ENCODE measurements at regions not wholly inside any gene's neighbourhood (a gene's known extent, or its start where the extent isn't known, plus 50 kb on each side); places are given as distances from the start of the nearest gene placed in this dataset.

DNA sequence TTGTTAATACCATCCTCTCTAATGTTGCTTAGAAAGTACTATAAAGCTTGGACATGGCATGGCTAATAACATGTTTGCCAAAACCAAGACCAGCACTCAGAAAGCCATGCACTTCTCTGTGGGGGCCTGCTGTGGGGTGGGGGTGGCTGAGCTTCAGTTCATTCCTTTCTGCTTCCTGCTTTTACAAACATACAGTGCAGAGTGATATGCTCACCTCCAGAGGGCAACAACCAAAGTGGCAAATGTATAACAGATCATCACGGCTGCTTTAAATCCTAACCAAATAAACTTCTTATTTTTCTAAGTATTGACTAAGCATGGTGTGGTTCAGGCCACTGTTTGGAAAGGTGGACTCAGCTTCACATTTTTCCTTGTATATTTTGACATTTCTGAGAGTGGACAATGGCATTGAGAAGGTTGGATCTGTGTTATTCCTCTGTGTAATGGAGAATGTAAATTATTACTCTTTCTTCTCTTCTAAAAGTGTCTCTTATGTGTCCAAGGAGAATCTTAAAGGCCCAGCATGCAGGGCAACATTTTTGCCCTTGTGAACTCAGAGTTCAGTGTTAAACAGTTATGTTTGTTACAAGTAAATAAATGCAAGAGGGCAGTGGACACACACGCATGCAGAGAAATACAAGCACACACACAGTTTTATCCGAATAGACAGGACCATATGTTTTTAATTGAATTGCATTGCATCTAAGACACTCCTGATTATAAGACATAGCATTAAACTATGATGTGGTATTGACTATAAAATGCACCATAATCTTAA lies 186.1 kb downstream of the HERPUD2 start:
- no peak for DNase-seq (ENCODE audit: low spot score)
- no peak for FAIRE-seq

DNA sequence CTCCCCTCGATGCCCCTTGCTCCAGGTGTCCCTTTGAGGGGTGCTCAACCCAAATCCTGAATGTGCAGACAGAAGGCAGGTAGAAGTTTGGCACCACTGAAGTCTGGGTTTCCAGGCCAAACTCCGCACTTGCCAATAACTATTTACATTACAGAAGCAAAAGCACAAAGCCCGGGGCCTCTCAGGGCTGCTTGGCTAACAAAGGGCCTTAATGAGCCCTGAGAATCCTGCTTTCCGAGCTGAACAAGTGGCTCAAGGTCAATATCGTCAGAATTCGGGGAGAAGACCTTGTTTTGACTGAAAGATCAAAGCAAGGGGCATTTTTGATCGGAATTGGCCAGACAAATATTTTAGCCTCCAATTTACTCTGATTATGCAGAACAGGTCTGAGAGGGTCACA lies 189.9 kb downstream of the HERPUD2 start:
- no peak for FAIRE-seq
- DNase-seq (ENCODE audit: low spot score) = no peak

DNA sequence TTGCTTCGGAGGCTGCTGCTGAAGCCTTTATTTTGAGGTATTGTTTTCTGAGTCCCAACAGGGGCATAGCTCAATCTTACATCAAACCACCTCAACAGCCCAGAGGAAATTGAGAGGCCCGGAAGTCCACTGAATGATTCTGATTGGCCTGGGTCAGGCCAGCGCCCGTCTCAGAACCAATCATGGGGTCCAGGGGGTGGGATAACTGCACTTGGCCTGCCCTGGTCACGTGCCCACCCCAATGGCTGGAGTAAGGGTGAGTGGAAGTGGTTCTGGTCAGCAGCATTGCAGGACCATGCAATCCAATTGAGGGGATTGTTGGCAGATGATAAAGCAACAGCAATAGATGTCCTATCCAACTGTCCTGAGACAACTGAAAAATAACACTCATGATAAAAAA lies 190.6 kb downstream of the HERPUD2 start:
- DNase-seq (ENCODE audit: low spot score) (no peak), FAIRE-seq (no peak)

DNA sequence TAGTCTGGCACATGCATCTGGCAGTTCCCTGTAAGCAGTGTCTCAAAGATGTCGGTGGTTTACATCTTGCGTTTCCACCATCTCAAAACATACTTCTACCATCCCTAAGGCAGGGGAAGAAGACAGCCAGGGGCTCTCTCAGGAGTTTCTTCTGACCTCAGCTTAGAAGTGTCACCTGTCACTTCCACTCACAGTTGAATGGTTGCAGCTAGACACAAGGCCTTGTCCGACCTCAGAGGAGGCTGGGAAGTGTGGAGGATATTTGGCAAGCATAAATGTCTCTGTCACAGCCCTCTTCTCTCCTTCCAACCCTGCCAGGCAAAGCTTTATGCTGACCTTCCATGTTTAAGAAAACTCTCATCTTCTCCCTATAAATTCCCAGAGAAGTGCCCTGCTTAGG lies 193.3 kb downstream of the HERPUD2 start:
- DNase-seq (ENCODE audit: low spot score) (no peak), FAIRE-seq (no peak)

DNA sequence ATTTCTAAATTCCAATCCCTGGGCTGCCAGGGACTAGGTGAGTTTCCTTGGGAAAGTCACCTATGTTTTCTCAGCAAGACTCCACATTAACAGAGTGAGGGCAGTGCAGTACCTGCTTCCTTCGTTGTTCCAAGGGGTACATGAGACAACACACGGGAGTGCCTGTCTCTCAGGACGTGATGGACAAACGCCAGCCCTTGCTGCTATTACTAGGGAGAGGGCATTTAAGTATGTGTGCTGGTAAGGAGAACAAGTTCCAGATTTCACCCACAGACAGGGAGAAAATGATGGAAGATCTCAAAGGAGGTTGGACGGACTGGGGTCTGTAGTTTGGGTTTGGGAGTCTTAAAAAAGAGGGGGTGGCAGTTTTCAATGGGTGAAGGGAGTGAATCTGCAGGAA lies 195.7 kb downstream of the HERPUD2 start:
- no peak for FAIRE-seq

DNA sequence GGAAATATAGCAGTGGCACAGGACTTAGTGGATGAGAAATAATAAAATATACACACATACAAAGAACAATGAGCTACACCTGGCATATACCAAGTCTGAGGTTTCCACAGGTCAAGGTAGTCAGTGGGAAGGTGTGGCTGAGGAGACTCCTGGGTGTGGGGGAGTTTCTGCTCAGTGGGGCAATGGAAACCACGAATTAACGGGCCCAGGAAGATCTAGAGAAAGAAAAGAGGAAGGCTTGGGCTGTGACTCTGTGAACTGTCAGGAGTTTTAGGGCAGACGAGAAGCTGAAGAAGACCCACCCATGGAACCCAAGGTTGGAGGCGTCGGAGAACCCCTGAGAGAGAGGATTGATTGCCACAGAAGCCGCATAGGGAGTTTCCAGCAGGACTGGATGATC lies 196.5 kb downstream of the HERPUD2 start:
- DNase-seq (ENCODE audit: low spot score) (no peak), FAIRE-seq (no peak)

More for the DNA sequence above, 195.7 kb downstream of the HERPUD2 start:
- no peak for DNase-seq (ENCODE audit: low spot score)

DNA sequence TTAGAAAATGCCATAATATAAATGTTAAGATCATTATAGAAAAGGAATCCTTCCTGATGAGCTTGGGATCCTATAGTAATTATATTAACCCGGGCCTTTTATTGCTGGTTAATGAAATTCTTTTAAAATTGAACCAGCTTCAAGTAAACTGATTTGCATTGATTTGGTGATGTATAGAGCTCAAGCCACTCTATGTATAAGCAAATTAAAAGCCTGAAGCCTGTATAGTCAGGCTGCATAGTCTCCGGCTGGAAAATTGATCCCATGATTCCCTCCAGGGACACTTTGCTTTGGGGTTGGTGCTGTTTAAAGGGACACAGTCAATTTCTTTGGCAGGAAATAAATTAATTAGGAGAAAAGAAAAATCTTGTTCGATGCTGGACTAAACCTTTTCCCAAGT lies 199.1 kb downstream of the HERPUD2 start:
- DNase-seq (ENCODE audit: low spot score) = no peak
- no peak for FAIRE-seq

DNA sequence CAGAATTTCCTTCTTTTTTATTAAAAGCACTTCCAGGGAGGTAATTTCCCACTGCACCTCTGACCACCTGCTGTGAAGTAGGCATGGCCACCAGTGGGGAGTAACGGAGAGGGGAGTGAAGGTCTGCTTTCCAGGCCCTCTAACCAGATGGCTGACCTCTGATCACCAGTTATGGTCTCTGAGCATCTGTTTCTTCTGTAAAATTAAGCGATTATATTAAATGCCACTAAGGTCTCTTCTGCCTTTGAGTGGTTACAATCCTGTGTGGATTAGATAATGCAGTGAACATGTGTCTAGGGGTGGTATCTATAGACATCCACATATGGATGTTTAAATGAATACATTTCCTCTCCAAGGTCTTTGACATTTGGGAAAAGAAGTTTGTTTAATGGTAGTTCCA lies 199.6 kb downstream of the HERPUD2 start:
- FAIRE-seq (no peak), DNase-seq (ENCODE audit: low spot score) (no peak)

DNA sequence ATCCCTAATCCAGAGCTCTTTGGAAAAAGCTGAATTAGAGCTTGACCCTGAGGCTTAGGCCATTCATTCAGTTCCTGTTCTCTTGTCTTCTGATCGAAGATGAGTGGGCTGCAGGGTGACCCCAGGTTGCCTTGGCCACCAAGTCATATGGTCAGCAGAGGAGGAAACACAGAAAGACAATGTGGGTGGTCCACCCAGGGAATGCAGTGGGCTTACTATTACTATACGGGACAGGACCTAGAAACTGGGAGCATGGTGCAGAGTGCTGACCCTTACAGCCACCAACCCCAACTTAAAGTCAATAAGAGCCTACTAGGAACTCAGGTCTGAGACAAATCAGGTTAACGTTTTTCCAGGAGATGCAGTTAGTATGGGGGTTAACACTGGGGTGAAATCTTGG lies 200.5 kb downstream of the HERPUD2 start:
- DNase-seq (ENCODE audit: low spot score) (no peak), FAIRE-seq (no peak)

DNA sequence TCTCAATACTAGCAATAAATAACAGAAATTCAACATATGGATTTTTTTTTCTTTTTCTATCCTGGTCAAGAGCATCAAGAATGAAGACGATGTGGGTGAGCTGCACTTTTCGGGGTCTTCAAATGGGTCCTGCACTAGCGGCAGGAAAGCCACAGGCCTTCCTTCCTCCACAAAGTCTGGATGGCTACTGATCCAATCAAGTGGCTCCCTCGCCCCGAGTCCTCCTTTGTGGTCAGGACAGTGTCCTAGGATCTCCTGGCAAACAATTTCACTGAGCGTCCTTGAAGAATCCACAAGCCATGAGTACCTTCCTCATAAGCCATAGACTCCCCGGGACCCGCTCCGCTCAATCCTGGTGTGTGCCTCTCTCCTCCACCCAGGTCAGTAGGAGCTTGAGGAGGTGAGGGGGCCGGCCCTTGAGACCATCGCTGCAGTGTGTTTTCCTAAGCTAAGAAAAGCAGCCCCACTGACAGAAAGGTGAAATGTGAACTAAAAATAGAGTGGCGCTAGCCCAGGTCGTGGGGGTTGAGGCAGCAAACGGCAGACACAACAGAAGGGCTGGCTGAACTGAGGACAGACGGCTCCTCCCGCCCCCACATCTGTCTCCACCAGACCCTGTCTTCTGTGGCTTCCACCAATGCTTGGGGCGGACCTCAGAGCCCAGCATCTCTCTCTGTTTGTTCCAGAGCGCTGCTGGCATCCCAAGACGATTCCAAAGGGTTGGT lies 202.3 kb downstream of the HERPUD2 start:
- DNase-seq (ENCODE audit: low spot score) = no peak
- FAIRE-seq = no peak

DNA sequence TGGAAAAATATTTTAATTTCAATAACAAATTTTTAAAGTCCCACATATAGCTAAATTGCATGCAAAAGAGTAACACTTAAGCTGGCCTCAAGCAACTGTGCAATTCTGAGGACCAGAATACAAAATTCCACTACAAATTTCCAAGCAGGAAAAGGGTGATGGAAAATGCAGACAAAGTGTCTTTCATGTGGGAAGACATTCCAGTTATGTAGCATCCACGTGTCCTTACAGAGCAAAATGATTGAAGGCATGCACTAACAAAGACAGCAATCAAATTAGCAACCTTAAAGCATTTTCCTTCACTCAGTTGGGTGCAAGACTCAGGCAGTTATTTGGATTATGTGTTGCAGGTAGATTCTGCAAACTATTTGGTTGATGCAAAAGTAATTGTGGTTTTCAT lies 203.7 kb downstream of the HERPUD2 start:
- DNase-seq (ENCODE audit: low spot score) (no peak), FAIRE-seq (no peak)

DNA sequence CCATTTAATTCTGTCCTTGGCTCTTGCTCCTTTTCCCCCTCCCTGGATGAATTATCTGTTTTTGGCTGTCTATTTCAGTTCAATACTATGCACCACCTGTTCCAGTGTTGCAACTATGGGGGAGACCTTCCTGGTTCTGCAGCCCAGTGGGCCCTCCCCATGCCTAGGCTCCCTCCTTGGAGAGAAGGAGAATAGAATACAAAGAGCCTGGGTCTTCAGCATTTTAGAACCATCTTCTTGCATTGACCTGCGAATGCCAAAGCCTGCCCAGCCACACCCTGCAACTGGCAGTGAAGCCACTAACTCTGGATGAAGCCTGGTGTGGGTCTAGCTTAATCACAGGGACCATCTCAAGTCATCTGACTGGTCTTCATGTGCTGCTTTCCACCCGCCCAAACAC lies 207.1 kb downstream of the HERPUD2 start:
- FAIRE-seq (no peak), DNase-seq (ENCODE audit: low spot score) (no peak)

DNA sequence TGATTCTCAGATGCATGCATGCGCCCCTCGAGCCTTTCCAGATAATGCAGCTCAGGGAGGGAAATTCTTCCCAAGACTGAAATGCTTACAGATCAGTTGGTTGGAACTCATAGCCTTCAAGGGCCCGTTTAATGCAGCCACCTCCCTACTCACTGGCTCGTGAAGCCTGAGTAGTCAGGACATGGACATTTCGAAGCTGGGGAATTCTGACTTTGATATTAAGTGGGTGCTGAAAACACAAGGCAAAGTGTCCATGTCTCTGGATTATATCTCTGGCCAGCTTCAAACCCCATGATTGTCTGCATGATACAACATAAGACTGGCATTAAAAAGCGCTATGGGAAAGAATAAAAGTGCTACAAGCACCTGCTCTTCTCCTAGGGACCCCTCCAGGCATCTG lies 207.5 kb downstream of the HERPUD2 start:
- DNase-seq (ENCODE audit: low spot score) (no peak), FAIRE-seq (no peak)

DNA sequence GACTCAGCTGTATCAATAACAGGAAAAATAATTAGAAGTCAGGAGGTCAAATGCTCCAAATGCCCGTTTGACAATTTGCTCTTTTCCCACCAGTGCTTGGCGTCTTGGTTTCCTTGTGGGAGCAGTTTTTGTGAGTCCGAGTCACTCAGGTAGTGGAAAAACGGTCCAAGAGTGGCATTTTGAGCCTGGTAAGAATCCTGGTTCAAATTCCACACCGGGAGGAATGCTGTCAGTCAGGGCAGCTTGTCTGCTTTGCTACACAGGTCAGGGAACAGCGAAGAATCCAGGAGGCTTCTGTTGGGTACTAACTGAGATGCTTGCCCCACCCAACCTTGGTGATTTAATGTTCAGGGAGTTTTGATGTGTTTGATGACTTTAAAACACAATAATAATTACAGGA lies 209.5 kb downstream of the HERPUD2 start:
- no peak for DNase-seq (ENCODE audit: low spot score)
- no peak for FAIRE-seq

DNA sequence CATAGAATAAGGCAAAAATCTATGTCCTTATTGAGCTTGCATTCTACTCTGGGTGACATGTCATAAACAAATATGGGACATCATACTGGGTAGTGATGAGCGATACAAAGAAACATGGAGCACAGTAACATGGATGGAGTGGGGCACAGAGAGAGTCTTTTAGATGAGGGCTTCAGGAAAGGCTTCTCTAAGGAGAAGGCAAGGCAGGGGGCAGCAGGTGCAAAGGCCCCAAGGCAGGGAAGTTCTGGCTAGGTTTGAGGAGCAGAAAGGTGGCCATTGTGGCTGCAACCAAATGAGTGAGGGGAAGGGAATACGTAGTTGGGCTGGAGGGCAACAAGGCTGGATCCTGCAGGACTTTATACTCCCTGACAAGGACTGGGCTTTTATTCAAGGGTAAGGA lies 211.4 kb downstream of the HERPUD2 start:
- no peak for FAIRE-seq

DNA sequence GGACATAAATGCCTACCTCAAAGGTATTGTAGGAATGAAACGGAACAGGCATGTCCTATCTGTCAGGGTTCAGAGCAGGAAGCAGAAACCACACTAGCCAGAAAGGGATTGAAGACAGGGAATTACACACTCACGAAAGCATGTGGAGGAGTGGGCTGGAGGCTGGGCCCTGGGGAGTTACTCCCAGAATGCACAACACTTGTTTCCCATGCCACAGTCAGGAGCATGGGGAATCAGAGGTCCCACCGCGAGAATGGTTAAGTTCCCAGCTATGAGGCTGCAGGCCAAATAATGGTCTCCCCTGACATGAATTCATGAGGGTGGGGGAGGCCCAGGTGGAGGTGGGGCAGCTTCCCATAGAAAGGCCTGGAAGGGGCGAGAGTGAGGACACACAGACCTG lies 212.7 kb downstream of the HERPUD2 start:
- DNase-seq (ENCODE audit: low spot score) (no peak), FAIRE-seq (no peak)

More for the DNA sequence above, 211.4 kb downstream of the HERPUD2 start:
- DNase-seq (ENCODE audit: low spot score) = no peak

DNA sequence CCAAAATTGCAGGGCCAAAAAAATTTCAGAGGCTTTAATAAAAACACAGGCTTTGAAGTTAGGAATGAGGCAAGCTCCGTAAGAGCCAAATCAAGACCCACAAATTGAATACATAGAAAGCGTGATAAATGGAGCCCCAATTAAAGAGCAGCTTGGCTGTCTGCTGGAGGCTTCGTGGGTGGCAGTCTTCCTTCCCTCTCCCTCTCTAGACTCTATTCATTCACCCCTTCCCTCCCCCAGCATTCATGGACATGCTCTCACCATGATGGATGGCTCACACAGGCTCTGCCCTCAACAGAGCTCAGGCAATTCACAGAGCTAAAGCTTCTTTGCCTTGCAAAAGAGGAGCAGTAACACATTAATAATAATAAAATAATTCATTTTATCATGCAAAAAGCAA lies 214.1 kb downstream of the HERPUD2 start:
- DNase-seq (ENCODE audit: low spot score) (no peak), FAIRE-seq (no peak)

DNA sequence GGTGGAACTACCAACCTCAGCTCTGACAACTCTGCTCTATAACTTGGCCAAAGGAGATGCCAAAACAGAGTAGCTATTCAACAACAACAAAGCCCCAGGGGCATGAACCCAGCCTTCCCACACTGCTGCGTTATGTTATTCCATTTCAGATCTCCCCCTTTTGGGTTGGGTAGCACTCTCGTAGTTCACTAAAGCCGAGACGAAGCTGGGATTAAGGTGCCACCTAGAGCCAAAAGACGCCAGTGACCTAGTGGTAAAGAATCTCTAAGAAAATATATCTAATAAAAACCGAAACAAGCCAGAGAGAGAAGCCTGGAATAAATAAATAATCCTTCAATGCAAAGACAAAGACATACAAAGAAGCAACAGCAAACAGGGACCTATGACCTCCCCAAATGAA lies 217.3 kb downstream of the HERPUD2 start:
- DNase-seq (ENCODE audit: low spot score) = no peak
- no peak for FAIRE-seq

DNA sequence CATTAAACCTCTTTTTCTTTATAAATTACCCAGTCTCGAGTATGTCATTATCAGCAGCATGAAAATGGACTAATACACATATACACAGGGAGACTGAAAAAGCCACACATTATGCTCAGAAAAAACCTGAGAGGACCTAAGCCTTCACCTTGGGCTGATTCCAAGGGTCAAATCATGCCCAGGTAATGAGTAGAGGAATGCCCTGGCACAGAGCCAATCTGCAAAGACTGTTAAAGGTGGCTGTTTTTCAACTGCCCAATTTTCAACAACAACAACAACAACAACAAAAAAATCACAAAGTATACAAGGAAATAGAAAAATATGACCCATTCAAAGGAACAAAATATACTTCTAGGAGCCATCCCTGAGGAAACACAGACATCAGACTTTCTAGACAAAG lies 220.2 kb upstream of the TBX20 start:
- DNase-seq (ENCODE audit: low spot score) (no peak), FAIRE-seq (no peak)

DNA sequence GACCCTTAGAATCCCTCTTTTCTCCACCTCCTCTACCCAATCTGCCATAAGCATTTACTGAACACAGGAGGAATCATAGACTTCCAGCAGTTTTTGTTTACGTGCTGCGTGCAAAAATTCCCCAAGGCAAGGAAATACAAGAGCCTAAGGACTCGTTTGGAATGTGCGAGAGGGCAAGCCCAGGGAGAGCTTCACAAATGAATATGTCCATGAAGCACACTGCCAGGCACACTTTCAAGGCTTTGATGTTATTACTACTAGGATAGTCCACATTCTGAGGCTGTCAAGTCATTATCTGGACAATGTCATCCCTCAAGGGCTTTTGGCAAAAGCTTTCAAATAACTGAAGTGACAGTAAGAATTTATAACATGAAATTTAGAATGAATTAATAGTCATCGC lies 214.7 kb upstream of the TBX20 start:
- DNase-seq (ENCODE audit: low spot score) = no peak
- no peak for FAIRE-seq

DNA sequence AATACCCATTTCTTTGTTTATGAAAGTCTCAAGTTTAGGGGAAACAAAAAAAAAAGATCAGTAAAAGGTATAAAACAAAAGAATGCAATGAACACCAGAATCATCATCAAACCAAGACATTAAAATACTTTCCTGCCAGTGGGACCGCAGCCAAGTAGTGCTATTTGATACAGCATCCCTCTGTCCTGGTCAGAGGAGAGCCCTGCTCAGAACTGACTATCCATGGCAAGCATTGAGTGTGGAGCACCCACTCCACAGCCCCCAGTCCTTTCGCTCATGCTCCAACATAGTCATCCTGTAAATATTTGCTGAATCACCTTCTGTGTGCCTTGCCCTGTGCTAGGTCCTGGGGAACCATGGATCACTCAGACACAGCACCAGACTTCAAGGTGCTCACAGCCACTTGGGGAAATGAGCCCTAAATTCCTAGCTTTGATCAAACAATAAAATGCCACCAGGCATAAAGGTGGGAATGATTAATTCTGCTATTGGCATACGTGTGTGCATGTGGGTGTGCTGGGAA lies 213.6 kb upstream of the TBX20 start:
- no peak for DNase-seq (ENCODE audit: low spot score)
- FAIRE-seq = no peak

DNA sequence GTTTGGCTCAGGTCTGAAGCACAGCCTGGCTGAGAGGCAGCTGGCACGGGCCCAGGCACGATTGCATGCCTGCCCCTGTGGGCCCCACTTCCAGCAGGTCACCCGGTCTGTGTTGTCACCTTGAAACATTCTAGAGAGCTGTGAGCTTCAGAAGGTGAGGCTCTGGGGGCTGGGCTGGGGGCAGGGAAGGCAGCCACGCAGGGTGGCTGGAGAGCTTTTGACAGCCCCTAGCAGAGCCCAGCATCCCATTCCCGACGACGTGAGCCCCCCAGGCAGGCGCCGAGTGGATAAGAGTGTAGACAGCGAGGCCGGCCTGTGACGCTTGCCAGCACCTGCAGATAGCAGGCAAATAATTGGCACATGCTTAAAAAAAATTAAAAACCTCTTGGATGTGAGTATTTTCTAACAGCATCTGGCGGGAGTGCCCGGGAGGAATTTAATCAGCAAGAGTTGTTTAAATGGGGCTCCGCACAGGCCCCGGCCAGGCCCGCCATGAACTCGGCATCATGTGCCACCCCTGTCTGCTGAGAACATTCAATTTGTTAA lies 212.0 kb upstream of the TBX20 start:
- no peak for FAIRE-seq

DNA sequence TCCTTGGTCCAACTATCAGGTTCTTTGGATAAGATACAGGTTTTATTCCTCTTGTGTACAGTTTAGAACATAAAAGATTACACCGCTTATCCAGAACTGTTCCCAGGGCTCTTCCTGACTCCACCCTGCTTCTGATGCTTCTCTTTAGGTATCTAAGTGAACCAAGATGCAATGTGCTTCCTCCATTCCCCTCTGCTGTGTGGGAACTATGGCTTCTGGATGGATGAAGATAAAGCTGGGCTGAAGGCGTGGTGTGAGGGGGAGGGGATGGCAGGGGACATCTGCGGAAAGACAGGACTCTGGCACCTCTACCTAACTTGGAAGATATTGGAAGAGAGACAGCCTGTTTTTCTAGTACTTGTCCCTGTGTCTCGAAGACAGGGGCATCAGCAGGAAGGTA lies 209.9 kb upstream of the TBX20 start:
- no peak for FAIRE-seq

More for the DNA sequence above, 212.0 kb upstream of the TBX20 start:
- no peak for DNase-seq (ENCODE audit: low spot score)

More for the DNA sequence above, 209.9 kb upstream of the TBX20 start:
- no peak for DNase-seq (ENCODE audit: low spot score)

Measured in RCC 7860 (cell line).